SK-N-SH (cell line): ENCODE measurements at regions not wholly inside any gene's neighbourhood (a gene's known extent, or its start where the extent isn't known, plus 50 kb on each side); places are given as distances from the start of the nearest gene placed in this dataset.

Experiments
- CTCF ChIA-PET: fragments of 300-600, 350-600 bp; formaldehyde crosslinking; extraction: SDS; loops from one replicate; lab custom pipeline; 2021; lab: Yijun Ruan, JAX
- POLR2A ChIA-PET: fragments of 350-600 bp; sonication (Branson Sonifier 250); formaldehyde crosslinking; extraction: SDS; loops from one replicate; lab custom pipeline; 2020; ENCODE audit warnings: antibody characterized with exemption, inconsistent platforms; lab: Yijun Ruan, JAX
- DNase-seq: peaks from one replicate; pipeline ENCODE4 v3.0.0; 2012
- H2AFZ ChIP-seq: fragments of 200-600 bp; sonication (generic); 2 replicates; pipeline ENCODE4 v1.8.1; 2016; ENCODE audit warnings: antibody characterized with exemption, mild to moderate bottlenecking, low read depth
- H3F3A ChIP-seq: fragments of 200-600 bp; sonication (generic); replicated peaks from 2 replicates; pipeline ENCODE3; 2016; ENCODE audit warnings: antibody characterized with exemption, mild to moderate bottlenecking; ENCODE audit not compliant: insufficient read depth
- H3K27ac ChIP-seq, 2 experiments: fragments of 200-500 bp in 1 of 2; fragments of 200-600 bp in 1 of 2; sonication (Bioruptor generic) in 1 of 2; sonication (generic), shearing (Covaris generic) in 1 of 2; 2 replicates each; pipeline versions ENCODE4 v1.5.1 to v1.6.1; 2014 to 2016; ENCODE audit warnings: low read depth in 2 of 2, inconsistent platforms in 1 of 2, low read length in 1 of 2, mild to moderate bottlenecking in 1 of 2, mixed read lengths in 1 of 2
- H3K27me3 ChIP-seq: fragments of 200-600 bp; sonication (generic), shearing (Covaris generic); 2 replicates; pipeline ENCODE4 v1.6.1; 2016; ENCODE audit warnings: mixed run types; ENCODE audit not compliant: insufficient read depth
- H3K36me3 ChIP-seq, 2 experiments: fragments of 200-500 bp in 1 of 2; fragments of 200-600 bp in 1 of 2; sonication (Bioruptor generic) in 1 of 2; sonication (generic) in 1 of 2; replicated peaks in 1 of 2; 2 replicates each; pipeline versions ENCODE3 to v1.5.1; 2014 to 2016; ENCODE audit warnings: low read length in 1 of 2, mild to moderate bottlenecking in 1 of 2; ENCODE audit not compliant: insufficient read depth in 2 of 2, control insufficient read depth in 1 of 2
- H3K4me1 ChIP-seq, 2 experiments: fragments of 200-500 bp in 1 of 2; fragments of 200-600 bp in 1 of 2; sonication (Bioruptor generic) in 1 of 2; sonication (generic), shearing (Covaris generic) in 1 of 2; 2 replicates each; pipeline versions ENCODE4 v1.5.1 to v1.6.1; 2014 to 2016; ENCODE audit warnings: low read depth in 1 of 2, low read length in 1 of 2, mixed run types in 1 of 2; ENCODE audit not compliant: insufficient read depth in 2 of 2, control insufficient read depth in 1 of 2
- H3K4me2 ChIP-seq: fragments of 200-600 bp; sonication (generic), shearing (Covaris generic); 2 replicates; pipeline ENCODE4 v1.6.1; 2017; ENCODE audit warnings: mixed run types
- H3K4me3 ChIP-seq, 2 experiments: fragments of 200-500 bp in 1 of 2; fragments of 200-600 bp in 1 of 2; sonication (Bioruptor generic) in 1 of 2; sonication (generic), shearing (Covaris generic) in 1 of 2; 2 replicates each; pipeline versions ENCODE4 v1.5.1 to v1.8.1; 2014 to 2016; ENCODE audit warnings: low read depth in 2 of 2, inconsistent platforms in 1 of 2, low read length in 1 of 2, mild to moderate bottlenecking in 1 of 2, mixed read lengths in 1 of 2, moderate library complexity in 1 of 2
- H3K79me2 ChIP-seq: fragments of 200-600 bp; sonication (generic); 2 replicates; pipeline ENCODE4 v1.8.1; 2017; ENCODE audit warnings: mild to moderate bottlenecking; ENCODE audit not compliant: insufficient read depth
- H3K9ac ChIP-seq: fragments of 200-600 bp; sonication (generic); 2 replicates; pipeline ENCODE4 v1.6.1; 2017; ENCODE audit warnings: mixed run types
- H3K9me2 ChIP-seq: fragments of 200-600 bp; sonication (generic); 2 replicates; pipeline ENCODE4 v1.6.1; 2017; ENCODE audit warnings: mixed run types
- H3K9me3 ChIP-seq: fragments of 200-600 bp; sonication (generic); 2 replicates; pipeline ENCODE4 v1.6.1; 2017; ENCODE audit warnings: mixed run types, mild to moderate bottlenecking, moderate library complexity
- H4K20me1 ChIP-seq: fragments of 200-600 bp; sonication (generic); 2 replicates; pipeline ENCODE4 v1.6.1; 2017; ENCODE audit warnings: mild to moderate bottlenecking, mixed run types; ENCODE audit not compliant: insufficient read depth
- ELF1 ChIP-seq: IDR thresholded peaks from 2 replicates; pipeline ENCODE4 v1.4.0; 2012
- EZH2phosphoT487 ChIP-seq: fragments of 200-600 bp; sonication (generic); IDR thresholded peaks from 2 replicates; pipeline ENCODE4 v1.6.1; 2017; ENCODE audit warnings: low read depth, mixed run types, mild to moderate bottlenecking, antibody characterized with exemption, moderate library complexity, borderline replicate concordance
- JUND ChIP-seq: IDR thresholded peaks from 2 replicates; pipeline ENCODE4 v1.4.0; 2012
- MAX ChIP-seq: IDR thresholded peaks from 2 replicates; pipeline ENCODE4 v1.4.0; 2012; ENCODE audit warnings: low read depth
- MXI1 ChIP-seq: IDR thresholded peaks from 2 replicates; pipeline ENCODE4 v1.6.1; 2012; ENCODE audit warnings: mild to moderate bottlenecking, low read depth, low read length, improper control_type of control experiment
- POLR2AphosphoS5 ChIP-seq: IDR thresholded peaks from 2 replicates; pipeline ENCODE4 v1.6.1; 2012; ENCODE audit warnings: low read depth, low read length
- RAD21 ChIP-seq: IDR thresholded peaks from 2 replicates; pipeline ENCODE4 v1.6.1; 2012; ENCODE audit warnings: mild to moderate bottlenecking, low read length
- REST ChIP-seq: IDR thresholded peaks from 2 replicates; pipeline ENCODE4 v1.6.1; 2012; ENCODE audit warnings: mild to moderate bottlenecking, low read depth, low read length, moderate library complexity
- RXRA ChIP-seq: IDR thresholded peaks from 2 replicates; pipeline ENCODE4 v1.4.0; 2012; ENCODE audit warnings: low read depth, mild to moderate bottlenecking, borderline replicate concordance
- SMC3 ChIP-seq: IDR thresholded peaks from 2 replicates; pipeline ENCODE4 v1.6.1; 2012; ENCODE audit warnings: low read depth, low read length, improper control_type of control experiment
- TAF1 ChIP-seq: IDR thresholded peaks from 2 replicates; pipeline ENCODE4 v1.6.1; 2012; ENCODE audit warnings: low read depth, mild to moderate bottlenecking, low read length, moderate library complexity, borderline replicate concordance
- TCF12 ChIP-seq: IDR thresholded peaks from 2 replicates; pipeline ENCODE4 v1.4.0; 2012
- WGBS: methylation state at CpG from one replicate; pipeline ENCODE4 v1.1.6; 2017; ENCODE audit warnings: low lambda C conversion rate; 5-methylcytosine and 5-hydroxymethylcytosine counted together
- TF ChIP-seq, protein P1 (sequence below): IDR thresholded peaks from 2 replicates; pipeline ENCODE4 v1.4.0; 2012; ENCODE audit warnings: low read depth, borderline replicate concordance

DNA sequence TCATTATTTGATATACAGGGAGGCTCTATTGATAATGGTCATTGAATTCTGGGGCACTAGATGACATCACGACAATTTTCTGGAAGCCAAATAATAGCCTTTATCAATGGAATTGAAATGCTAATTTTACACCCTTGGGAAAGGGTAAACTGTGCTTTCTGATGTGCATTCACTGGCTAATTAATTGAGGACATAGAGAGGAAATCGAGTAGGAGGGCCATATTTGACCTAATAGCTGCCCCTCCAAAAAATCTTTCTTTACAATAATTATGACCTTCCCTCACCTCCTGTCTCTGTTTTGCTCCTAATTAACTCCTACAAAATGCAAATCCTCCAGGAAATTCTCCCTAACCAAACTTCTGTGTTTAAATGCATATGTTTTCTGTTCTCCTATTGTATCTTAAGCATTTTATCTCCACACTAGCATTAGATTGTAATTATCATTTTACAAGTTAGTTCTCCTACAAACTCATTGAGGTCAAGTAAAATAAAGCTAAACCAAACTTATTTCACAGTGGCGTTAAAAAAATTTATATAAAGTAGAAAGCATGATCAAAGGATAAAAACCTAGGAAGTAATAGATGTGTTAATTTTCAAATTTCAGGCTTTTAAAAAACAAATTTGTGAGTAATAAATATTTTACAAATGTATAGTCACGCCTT lies 1414.0 kb upstream of the AGA start:
- Histone ChIP-seq H3K9me2 (no peaks in the 10 kb centered on the region), H3K4me3 (no peak overlapping the region), H3K9me3 (no peaks in the 10 kb centered on the region), H3K4me1 (no peaks in the 10 kb centered on the region), H3F3A (no peaks in the 10 kb centered on the region), H3K27ac (no peak overlapping the region), H3K79me2 (no peaks in the 10 kb centered on the region), H3K36me3 (no peaks in the 10 kb centered on the region), H3K27me3 (no peaks in the 10 kb centered on the region), H2AFZ (no peak overlapping the region), H4K20me1 (no peaks in the 10 kb centered on the region), H3K9ac (no peak overlapping the region), H3K4me2 (no peak overlapping the region)
- DNase-seq: no peak
- CTCF ChIA-PET: no interaction called here
- POLR2A ChIA-PET: no interaction called here
- WGBS: 5% methylated on average over 4 of the region's 4 CpGs
- TF ChIP-seq JUND: no peak
- TF ChIP-seq POLR2AphosphoS5: no peak
- TF ChIP-seq RAD21: no peak
- TF ChIP-seq RXRA: no peak

DNA sequence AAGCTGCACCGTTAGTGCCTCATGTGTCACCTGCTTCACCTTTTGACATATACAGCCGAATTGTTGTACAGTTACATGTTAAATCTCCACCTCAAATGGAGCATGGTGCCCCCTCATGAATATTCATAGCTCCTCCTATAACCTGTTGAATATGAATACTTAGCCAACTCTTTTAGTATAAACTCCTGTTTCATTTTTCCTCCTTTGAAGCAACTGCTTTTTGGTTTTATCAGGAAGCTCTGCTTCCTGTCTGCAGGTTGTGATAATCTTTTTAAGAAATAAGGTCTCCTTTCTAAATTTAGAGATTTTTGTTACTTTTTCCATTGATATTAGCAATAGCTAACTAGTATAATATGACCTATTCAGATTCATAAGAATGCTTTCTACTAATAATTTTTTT lies 1429.2 kb upstream of the AGA start:
- WGBS: 4% methylated on average over 2 of the region's 2 CpGs
- Histone ChIP-seq H3K9me2 (no peaks in the 10 kb centered on the region), H3K36me3 (no peaks in the 10 kb centered on the region), H3K4me1 (no peaks in the 10 kb centered on the region), H3K79me2 (no peaks in the 10 kb centered on the region), H3K4me2 (no peak overlapping the region), H3K9ac (no peak overlapping the region), H3K27ac (no peak overlapping the region), H3K27me3 (no peaks in the 10 kb centered on the region), H3K4me3 (no peak overlapping the region), H3K9me3 (no peaks in the 10 kb centered on the region), H4K20me1 (no peaks in the 10 kb centered on the region), H3F3A (no peaks in the 10 kb centered on the region), H2AFZ (no peak overlapping the region)
- no peak for DNase-seq
- POLR2A ChIA-PET: no interaction called here
- TF ChIP-seq EZH2phosphoT487: no peak
- CTCF ChIA-PET: no interaction called here

DNA sequence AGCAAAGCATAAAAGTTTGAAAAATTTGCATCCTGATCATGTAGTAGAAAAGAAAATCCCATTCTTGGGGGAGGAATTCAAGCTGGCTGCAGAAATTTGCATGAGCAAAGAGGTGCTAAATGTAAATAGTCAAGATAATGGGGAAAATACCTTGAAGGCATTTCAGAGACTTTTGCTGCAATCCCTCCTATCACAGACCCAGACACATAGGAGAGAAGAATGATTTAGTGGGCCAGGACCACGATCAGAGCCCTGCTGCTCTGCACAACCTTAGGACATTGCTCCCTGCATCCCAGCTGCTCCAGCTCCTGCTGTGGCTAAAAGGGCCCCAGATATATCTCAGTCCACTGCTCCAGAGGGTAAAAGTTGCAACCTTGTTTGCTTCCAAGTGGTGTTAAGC lies 1439.7 kb upstream of the AGA start:
- Histone ChIP-seq H3F3A (no peaks in the 10 kb centered on the region), H3K4me2 (no peak overlapping the region), H4K20me1 (no peaks in the 10 kb centered on the region), H3K9me2 (no peaks in the 10 kb centered on the region), H3K9me3 (no peaks in the 10 kb centered on the region), H3K27ac (no peak overlapping the region), H3K27me3 (no peaks in the 10 kb centered on the region), H3K36me3 (no peaks in the 10 kb centered on the region), H2AFZ (no peak overlapping the region), H3K9ac (no peak overlapping the region), H3K79me2 (no peaks in the 10 kb centered on the region), H3K4me3 (no peak overlapping the region), H3K4me1 (no peaks in the 10 kb centered on the region)
- POLR2A ChIA-PET: no interaction called here
- TF ChIP-seq JUND (no peak), REST (no peak), ELF1 (no peak), MXI1 (no peak), SMC3 (no peak), MAX (no peak), TCF12 (no peak), EZH2phosphoT487 (no peak), TAF1 (no peak)
- TF ChIP-seq, protein P1, sequence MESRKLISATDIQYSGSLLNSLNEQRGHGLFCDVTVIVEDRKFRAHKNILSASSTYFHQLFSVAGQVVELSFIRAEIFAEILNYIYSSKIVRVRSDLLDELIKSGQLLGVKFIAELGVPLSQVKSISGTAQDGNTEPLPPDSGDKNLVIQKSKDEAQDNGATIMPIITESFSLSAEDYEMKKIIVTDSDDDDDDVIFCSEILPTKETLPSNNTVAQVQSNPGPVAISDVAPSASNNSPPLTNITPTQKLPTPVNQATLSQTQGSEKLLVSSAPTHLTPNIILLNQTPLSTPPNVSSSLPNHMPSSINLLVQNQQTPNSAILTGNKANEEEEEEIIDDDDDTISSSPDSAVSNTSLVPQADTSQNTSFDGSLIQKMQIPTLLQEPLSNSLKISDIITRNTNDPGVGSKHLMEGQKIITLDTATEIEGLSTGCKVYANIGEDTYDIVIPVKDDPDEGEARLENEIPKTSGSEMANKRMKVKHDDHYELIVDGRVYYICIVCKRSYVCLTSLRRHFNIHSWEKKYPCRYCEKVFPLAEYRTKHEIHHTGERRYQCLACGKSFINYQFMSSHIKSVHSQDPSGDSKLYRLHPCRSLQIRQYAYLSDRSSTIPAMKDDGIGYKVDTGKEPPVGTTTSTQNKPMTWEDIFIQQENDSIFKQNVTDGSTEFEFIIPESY: no peak
- WGBS: 0% methylated on average over 1 of the region's 1 CpG
- DNase-seq: no peak
- CTCF ChIA-PET: no interaction called here
